ENCODE measurements at regions not wholly inside any gene's neighbourhood (a gene's known extent, or its start where the extent isn't known, plus 50 kb on each side); places are given as distances from the start of the nearest gene placed in this dataset.

- H3K4me1 ChIP-seq (ENCODE audit: control insufficient read depth, insufficient read depth, low read length) = no peaks in the 10 kb centered on the region
- H3K9me1 ChIP-seq (ENCODE audit: insufficient read depth, low read length) = no peaks in the 10 kb centered on the region
- ChIA-PET POLR2A (ENCODE audit: unreplicated experiment) (no interaction called here), CTCF (no interaction called here)
- no peak overlapping the region for H3K14ac ChIP-seq (replicated peaks; ENCODE audit: low read depth, low read length)
- no peak for TF ChIP-seq RCOR1 (IDR thresholded peaks at IDR 0.05; ENCODE audit: insufficient replicate concordance, low read length)
- H3K27me3 ChIP-seq (ENCODE audit: control insufficient read depth, insufficient read depth, low read length) = no peaks in the 10 kb centered on the region
- H3K27ac ChIP-seq (ENCODE audit: insufficient read depth, low read length) = no peak overlapping the region
- no peak overlapping the region for H3K18ac ChIP-seq (ENCODE audit: low read depth, low read length)
- H3K4me3 ChIP-seq (ENCODE audit: insufficient read depth, low read depth, low read length) = no peak overlapping the region
- no peak overlapping the region for H3K4ac ChIP-seq (ENCODE audit: low read depth, low read length)
- H2AK5ac ChIP-seq (ENCODE audit: low read depth, low read length) = no peak overlapping the region
- H2BK120ac ChIP-seq (ENCODE audit: low read depth, low read length) = no peak overlapping the region
- no peak overlapping the region for H2BK5ac ChIP-seq (ENCODE audit: low read depth, low read length, poor library complexity, severe bottlenecking)
- no peak overlapping the region for H3K23ac ChIP-seq (ENCODE audit: low read depth, low read length)
- DNase-seq = no peak
- no peak overlapping the region for H3K4me2 ChIP-seq (ENCODE audit: low read depth, low read length)
- WGBS, 2 experiments (ENCODE audit: extremely low coverage in 2 of 2, insufficient read length in 1 of 2) = no CpG with 5 or more reads among the region's 1 CpG
- no peak overlapping the region for H3K9ac ChIP-seq (ENCODE audit: low read depth, low read length)
- H3K79me1 ChIP-seq (ENCODE audit: low read depth in 1 of 2, low read length in 2 of 2) = no peaks in the 10 kb centered on the region
- in situ Hi-C loops (cut with MboI; ENCODE audit: low sequenced_read_pairs) (no loop called here), dilution Hi-C loops (cut with HindIII; ENCODE audit: low sequenced_read_pairs, unreplicated experiment) (no loop called here), intact Hi-C loops (cut with micrococcal nuclease) (no loop called here)
- H3K36me3 ChIP-seq (ENCODE audit: control insufficient read depth, insufficient read depth, low read length) = no peaks in the 10 kb centered on the region
- H4K91ac ChIP-seq (ENCODE audit: insufficient read depth, low read depth, low read length) = no peak overlapping the region
- H3K9me3 ChIP-seq (ENCODE audit: control insufficient read depth, insufficient read depth, low read length) = no peaks in the 10 kb centered on the region
- no peaks in the 10 kb centered on the region for H4K20me1 ChIP-seq (ENCODE audit: insufficient read depth, low read length)
- no peak overlapping the region for H4K5ac ChIP-seq (ENCODE audit: low read depth, low read length)
- H2AK9ac ChIP-seq (replicated peaks; ENCODE audit: low read depth, low read length, poor library complexity) = no peak overlapping the region
- no peak overlapping the region for H2BK15ac ChIP-seq (ENCODE audit: low read depth, low read length)
- BruUV-seq (replicated peaks) = no TSS peak
- ATAC-seq (ENCODE audit: low read depth) = no peak
- no peak overlapping the region for H2BK20ac ChIP-seq (ENCODE audit: low read depth, low read length)
- H3K56ac ChIP-seq (ENCODE audit: extremely low read depth, insufficient read depth, low read length) = no peak overlapping the region
- no peak overlapping the region for H4K8ac ChIP-seq (ENCODE audit: low read depth in 2 of 2, low read length in 2 of 2)
- no peak overlapping the region for H2AFZ ChIP-seq (replicated peaks; ENCODE audit: low read length, poor library complexity)
These were observed 87.9 kb upstream of the TMEM106B start for GRCh38 chr7:12123172-12123571.
